ENCODE measurements at regions not wholly inside any gene's neighbourhood (a gene's known extent, or its start where the extent isn't known, plus 50 kb on each side); places are given as distances from the start of the nearest gene placed in this dataset.

DNA sequence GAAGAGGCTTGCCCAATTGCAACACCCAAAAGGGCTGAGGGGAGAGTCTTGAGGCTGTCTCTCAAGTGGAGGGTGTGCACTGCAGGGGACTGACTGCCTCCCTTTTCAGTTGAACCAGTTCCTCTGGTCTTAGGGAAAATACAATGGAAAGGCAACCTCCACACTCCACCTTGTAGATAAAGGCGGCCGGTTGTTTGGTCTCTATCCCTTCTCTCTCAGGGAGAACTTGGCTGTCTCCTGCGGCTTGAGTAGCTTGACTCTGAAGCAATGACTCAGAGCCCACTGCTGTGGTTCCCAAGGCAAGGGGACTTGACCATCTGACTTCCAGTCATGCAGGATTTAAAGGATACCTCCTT, 143.2 kb upstream of the UMPS start:
- H2BK20ac ChIP-seq (ENCODE audit: low read length) = no peak overlapping the region
- peak overlapping the region in 3 of 4 experiments; percentile 20 to 65 (median 34); a peak in 6 of 8 replicates for H3K4me3 ChIP-seq (ENCODE audit: extremely low read depth in 1 of 4, insufficient read depth in 2 of 4, low read depth in 3 of 4, low read length in 4 of 4)
- no peak overlapping the region for H2BK15ac ChIP-seq (ENCODE audit: low read length)
- no peak overlapping the region for H2BK120ac ChIP-seq (replicated peaks; ENCODE audit: low read depth, low read length)
- H2BK5ac ChIP-seq (ENCODE audit: low read depth, low read length) = no peak overlapping the region
- H3K9me3 ChIP-seq (ENCODE audit: insufficient read depth in 2 of 2, low read depth in 1 of 2, low read length in 1 of 2) = no peaks in the 10 kb centered on the region
- H3K79me1 ChIP-seq (ENCODE audit: low read depth, low read length) = no peaks in the 10 kb centered on the region
- peak in 1 of 2 experiments; percentile 53 for DNase-seq (ENCODE audit: low read depth in 1 of 2, low spot score in 2 of 2)
- peak overlapping the region; percentile 37; the same call in 1 of the 2 replicates for H2AFZ ChIP-seq (ENCODE audit: low read length)
- CTCF ChIA-PET (ENCODE audit: partially characterized antibody) = interaction anchor here (0.9 to 2.2 kb wide), 4 partner anchors 11 to 100 kb away, joined by 3 to 7 read pairs (median 3); no protein-coding TSS in a partner anchor
- no peak overlapping the region for H3K23ac ChIP-seq (ENCODE audit: insufficient read length)
- no peak overlapping the region for H3K27ac ChIP-seq (ENCODE audit: low read depth, low read length)
- H3K4me1 ChIP-seq (replicated peaks in 1 of 4; ENCODE audit: control insufficient read depth in 3 of 4, insufficient read depth in 4 of 4, low read length in 3 of 4) = peaks cover 8 to 22% (median 15%) of the 10 kb centered on the region in 4 experiments
- no peaks in the 10 kb centered on the region for H3K36me3 ChIP-seq (ENCODE audit: control insufficient read depth in 2 of 4, insufficient read depth in 4 of 4, low read length in 3 of 4)
- WGBS, 2 experiments (ENCODE audit: extremely low coverage in 1 of 2, insufficient coverage in 1 of 2, insufficient read length in 1 of 2, insufficient replicate concordance in 2 of 2, low coverage in 1 of 2, low lambda C conversion rate in 2 of 2, missing lambda C conversion rate in 1 of 2) = 19% methylated on average over 3 of the region's 3 CpGs; no CpG with 5 or more reads in 1 of the 2 experiments
- H3K14ac ChIP-seq (ENCODE audit: insufficient read length) = no peak overlapping the region
- TF ChIP-seq POU5F1 (IDR thresholded peaks at IDR 0.05; ENCODE audit: low read depth, low read length) (no peak), JUND (IDR thresholded peaks at IDR 0.05; ENCODE audit: low read length) (0 out of 2 replicates have a peak, but pooled peaks have one; percentile 33)
- H4K20me1 ChIP-seq (replicated peaks in 1 of 2; ENCODE audit: control insufficient read depth in 1 of 2, insufficient read depth in 2 of 2, low read length in 2 of 2) = no peaks in the 10 kb centered on the region
- no peak for FAIRE-seq
- no peak overlapping the region for H2AK5ac ChIP-seq (ENCODE audit: low read depth, low read length)
- no peak overlapping the region for H3K4ac ChIP-seq (replicated peaks; ENCODE audit: insufficient read length, low read depth, low read length)
- POLR2A ChIA-PET (ENCODE audit: partially characterized antibody) = no interaction called here
- H3K27me3 ChIP-seq (replicated peaks in 1 of 4; ENCODE audit: control insufficient read depth in 3 of 4, extremely low read depth in 1 of 4, insufficient read depth in 3 of 4, low read length in 3 of 4) = peaks cover 12 to 34% (median 31%) of the 10 kb centered on the region in 4 experiments
- no peak overlapping the region for H4K5ac ChIP-seq (ENCODE audit: insufficient read length, low read depth, low read length)
- H3K56ac ChIP-seq (replicated peaks; ENCODE audit: insufficient read length, low read depth, low read length) = no peak overlapping the region
- H4K91ac ChIP-seq (replicated peaks; ENCODE audit: insufficient read length, low read length) = no peak overlapping the region
- H2BK12ac ChIP-seq (ENCODE audit: low read depth, low read length) = peak overlapping the region; percentile 22; the same call in 1 of the 2 replicates
- no peak overlapping the region for H3K18ac ChIP-seq (ENCODE audit: extremely low read depth, low read length)
- H3K9ac ChIP-seq (replicated peaks in 1 of 4; ENCODE audit: extremely low read depth in 1 of 4, low read depth in 3 of 4, low read length in 3 of 4) = no peak overlapping the region; a peak in 1 of 7 replicates
- peak overlapping the region; percentile 67 to 97 for H3K4me2 ChIP-seq (ENCODE audit: insufficient read depth in 1 of 2, low read depth in 2 of 2, low read length in 2 of 2)
- H4K8ac ChIP-seq (ENCODE audit: extremely low read depth, insufficient read depth, low read length) = no peak overlapping the region
- no peaks in the 10 kb centered on the region for H3K79me2 ChIP-seq (ENCODE audit: control insufficient read depth in 1 of 2, insufficient read depth in 2 of 2, low read length in 2 of 2)
- H3K23me2 ChIP-seq (ENCODE audit: low read depth, low read length) = peaks cover 21% of the 10 kb centered on the region; the same call in 1 of the 2 replicates
